CD8-positive, alpha-beta memory T cell (primary cell): ENCODE measurements at regions not wholly inside any gene's neighbourhood (a gene's known extent, or its start where the extent isn't known, plus 50 kb on each side); places are given as distances from the start of the nearest gene placed in this dataset.

ENCODE experiments used
- CTCF ChIA-PET: fragments of 350-600 bp; sonication (Branson Sonifier 250); formaldehyde crosslinking; loops from one replicate; lab custom pipeline; 2021; ENCODE audit warnings: antibody characterized with exemption; lab: Charles Lee
- POLR2A ChIA-PET: fragments of 350-600 bp; sonication (Branson Sonifier 250); formaldehyde crosslinking; loops from one replicate; lab custom pipeline; 2021; ENCODE audit warnings: antibody characterized with exemption; lab: Charles Lee
- DNase-seq, 5 donors: peaks; one replicate each; pipeline versions ENCODE4 v3.0.0 to v3.0.0-alpha.2; 2020 to 2022; ENCODE audit warnings: mixed read lengths in 1 of 5
- H3K27ac ChIP-seq: one replicate; pipeline ENCODE4 v1.7.0; 2013; ENCODE audit warnings: low read depth, mild to moderate bottlenecking, low read length, moderate library complexity
- H3K27me3 ChIP-seq: 2 replicates; pipeline ENCODE4 v1.7.0; 2013; ENCODE audit warnings: low read length, mild to moderate bottlenecking; ENCODE audit not compliant: insufficient read depth, poor library complexity, severe bottlenecking
- H3K36me3 ChIP-seq: 2 replicates; pipeline ENCODE4 v1.7.0; 2013; ENCODE audit warnings: mild to moderate bottlenecking, low read length, moderate library complexity; ENCODE audit not compliant: insufficient read depth
- H3K4me1 ChIP-seq: 2 replicates; pipeline ENCODE4 v1.7.0; 2013; ENCODE audit warnings: mild to moderate bottlenecking, low read length, moderate library complexity; ENCODE audit not compliant: insufficient read depth
- H3K4me3 ChIP-seq: 2 replicates; pipeline ENCODE4 v1.7.0; 2013; ENCODE audit warnings: mild to moderate bottlenecking, low read length
- H3K9me3 ChIP-seq: 2 replicates; pipeline ENCODE4 v1.7.0; 2013; ENCODE audit warnings: mild to moderate bottlenecking, low read length
- H3K27ac Mint-ChIP-seq, 8 donors: one replicate each; pipeline ENCODE4 v1.8.0; 2020 to 2021; ENCODE audit warnings: mixed read lengths in 8 of 8, mild to moderate bottlenecking in 6 of 8, inconsistent platforms in 3 of 8, moderate library complexity in 3 of 8
- H3K27me3 Mint-ChIP-seq, 2 donors: one replicate each; pipeline ENCODE4 v1.8.0; 2020 to 2021; ENCODE audit warnings: mixed read lengths in 2 of 2, mild to moderate bottlenecking in 1 of 2, moderate library complexity in 1 of 2
- H3K36me3 Mint-ChIP-seq, 3 donors: one replicate each; pipeline ENCODE4 v1.8.0; 2020 to 2021; ENCODE audit warnings: mixed read lengths in 3 of 3, inconsistent platforms in 1 of 3, mild to moderate bottlenecking in 1 of 3
- H3K4me1 Mint-ChIP-seq, 3 donors: one replicate each; pipeline ENCODE4 v1.8.0; 2020 to 2021; ENCODE audit warnings: mixed read lengths in 3 of 3, inconsistent platforms in 1 of 3, mild to moderate bottlenecking in 1 of 3
- H3K4me3 Mint-ChIP-seq, 7 donors: one replicate each; pipeline ENCODE4 v1.8.0; 2020 to 2021; ENCODE audit warnings: mixed read lengths in 7 of 7, mild to moderate bottlenecking in 6 of 7, moderate library complexity in 4 of 7, inconsistent platforms in 2 of 7
- H3K9me3 Mint-ChIP-seq, 5 donors: one replicate each; pipeline ENCODE4 v1.8.0; 2020 to 2022; ENCODE audit warnings: mixed read lengths in 5 of 5, mild to moderate bottlenecking in 3 of 5, moderate library complexity in 2 of 5, inconsistent platforms in 1 of 5

GRCh38 chr3:95177096-95177495, 1114.2 kb downstream of the NSUN3 start:
- Mint-ChIP-seq H3K27ac (no peak overlapping the region), H3K9me3 (peaks cover 0 to 24% (median 8%) of the 10 kb centered on the region in 5 donors), H3K4me1 (no peaks in the 10 kb centered on the region), H3K36me3 (no peaks in the 10 kb centered on the region), H3K27me3 (no peaks in the 10 kb centered on the region), H3K4me3 (no peak overlapping the region)
- Histone ChIP-seq H3K27me3 (no peaks in the 10 kb centered on the region), H3K9me3 (no peaks in the 10 kb centered on the region), H3K27ac (no peak overlapping the region), H3K36me3 (no peaks in the 10 kb centered on the region), H3K4me3 (no peak overlapping the region), H3K4me1 (no peaks in the 10 kb centered on the region)
- DNase-seq: no peak
- CTCF ChIA-PET: no interaction called here
- POLR2A ChIA-PET: no interaction called here

GRCh38 chr3:95184038-95184437, 1121.2 kb downstream of the NSUN3 start:
- Histone ChIP-seq H3K36me3 (no peaks in the 10 kb centered on the region), H3K27ac (no peak overlapping the region), H3K9me3 (no peaks in the 10 kb centered on the region), H3K4me3 (no peak overlapping the region), H3K27me3 (no peaks in the 10 kb centered on the region), H3K4me1 (no peaks in the 10 kb centered on the region)
- no peak overlapping the region for H3K4me3 Mint-ChIP-seq
- peaks cover 5 to 25% (median 10%) of the 10 kb centered on the region in 5 donors for H3K9me3 Mint-ChIP-seq
- no peaks in the 10 kb centered on the region for H3K4me1 Mint-ChIP-seq
- peaks cover 0 to 3% (median 0%) of the 10 kb centered on the region in 3 donors for H3K36me3 Mint-ChIP-seq
- ChIA-PET CTCF (no interaction called here), POLR2A (no interaction called here)
- H3K27ac Mint-ChIP-seq: no peak overlapping the region
- H3K27me3 Mint-ChIP-seq: no peaks in the 10 kb centered on the region
- peak in 1 of 5 donors; percentile 26 for DNase-seq

- H3K27me3 Mint-ChIP-seq: no peaks in the 10 kb centered on the region
- H3K9me3 Mint-ChIP-seq: peaks cover 0 to 12% (median 1%) of the 10 kb centered on the region in 5 donors
- no peaks in the 10 kb centered on the region for H3K9me3 ChIP-seq
- ChIA-PET CTCF (no interaction called here), POLR2A (no interaction called here)
- no peak overlapping the region for H3K27ac Mint-ChIP-seq
- no peaks in the 10 kb centered on the region for H3K36me3 Mint-ChIP-seq
- no peak overlapping the region for H3K4me3 Mint-ChIP-seq
- no peak overlapping the region for H3K27ac ChIP-seq
- H3K27me3 ChIP-seq: no peaks in the 10 kb centered on the region
- no peaks in the 10 kb centered on the region for H3K4me1 ChIP-seq
- no peaks in the 10 kb centered on the region for H3K4me1 Mint-ChIP-seq
- DNase-seq: no peak
- H3K36me3 ChIP-seq: no peaks in the 10 kb centered on the region
- no peak overlapping the region for H3K4me3 ChIP-seq
Measured at GRCh38 chr3:95189348-95189747, 1126.5 kb downstream of the NSUN3 start.

GRCh38 chr3:95197661-95198060, 1134.8 kb downstream of the NSUN3 start:
- POLR2A ChIA-PET: no interaction called here
- Histone ChIP-seq H3K4me1 (no peaks in the 10 kb centered on the region), H3K36me3 (no peaks in the 10 kb centered on the region), H3K4me3 (no peak overlapping the region), H3K27ac (no peak overlapping the region), H3K27me3 (no peaks in the 10 kb centered on the region), H3K9me3 (no peaks in the 10 kb centered on the region)
- Mint-ChIP-seq H3K4me3 (no peak overlapping the region), H3K36me3 (no peaks in the 10 kb centered on the region), H3K27me3 (no peaks in the 10 kb centered on the region), H3K27ac (no peak overlapping the region), H3K9me3 (peaks cover 0 to 9% (median 4%) of the 10 kb centered on the region in 5 donors), H3K4me1 (no peaks in the 10 kb centered on the region)
- CTCF ChIA-PET: no interaction called here
- DNase-seq: no peak

- H3K9me3 Mint-ChIP-seq: peaks cover 6 to 13% (median 9%) of the 10 kb centered on the region in 5 donors
- no peak overlapping the region for H3K4me3 Mint-ChIP-seq
- no peak overlapping the region for H3K27ac Mint-ChIP-seq
- peaks cover 0 to 2% (median 0%) of the 10 kb centered on the region in 3 donors for H3K36me3 Mint-ChIP-seq
- Histone ChIP-seq H3K9me3 (no peaks in the 10 kb centered on the region), H3K4me3 (no peak overlapping the region), H3K27me3 (no peaks in the 10 kb centered on the region), H3K4me1 (no peaks in the 10 kb centered on the region), H3K36me3 (no peaks in the 10 kb centered on the region), H3K27ac (no peak overlapping the region)
- no peak for DNase-seq
- POLR2A ChIA-PET: no interaction called here
- no peaks in the 10 kb centered on the region for H3K27me3 Mint-ChIP-seq
- no peaks in the 10 kb centered on the region for H3K4me1 Mint-ChIP-seq
- CTCF ChIA-PET: no interaction called here
Measured at GRCh38 chr3:95200384-95200783, 1137.5 kb downstream of the NSUN3 start.

GRCh38 chr3:95210878-95211277, 1148.0 kb downstream of the NSUN3 start:
- no peaks in the 10 kb centered on the region for H3K27me3 Mint-ChIP-seq
- no peak overlapping the region for H3K27ac Mint-ChIP-seq
- H3K9me3 ChIP-seq: no peaks in the 10 kb centered on the region
- no peaks in the 10 kb centered on the region for H3K27me3 ChIP-seq
- H3K4me1 ChIP-seq: no peaks in the 10 kb centered on the region
- H3K4me3 ChIP-seq: no peak overlapping the region
- POLR2A ChIA-PET: no interaction called here
- H3K4me1 Mint-ChIP-seq: no peaks in the 10 kb centered on the region
- CTCF ChIA-PET: no interaction called here
- H3K4me3 Mint-ChIP-seq: no peak overlapping the region
- H3K36me3 ChIP-seq: no peaks in the 10 kb centered on the region
- DNase-seq: no peak
- no peak overlapping the region for H3K27ac ChIP-seq
- H3K9me3 Mint-ChIP-seq: peaks cover 0 to 20% (median 7%) of the 10 kb centered on the region in 5 donors
- H3K36me3 Mint-ChIP-seq: no peaks in the 10 kb centered on the region

GRCh38 chr3:95212117-95212516, 1149.3 kb downstream of the NSUN3 start:
- Mint-ChIP-seq H3K27ac (no peak overlapping the region), H3K27me3 (no peaks in the 10 kb centered on the region), H3K36me3 (no peaks in the 10 kb centered on the region), H3K4me1 (no peaks in the 10 kb centered on the region), H3K9me3 (peaks cover 0 to 27% (median 7%) of the 10 kb centered on the region in 5 donors), H3K4me3 (no peak overlapping the region)
- CTCF ChIA-PET: no interaction called here
- Histone ChIP-seq H3K27ac (no peak overlapping the region), H3K36me3 (no peaks in the 10 kb centered on the region), H3K27me3 (no peaks in the 10 kb centered on the region), H3K9me3 (no peaks in the 10 kb centered on the region), H3K4me1 (no peaks in the 10 kb centered on the region), H3K4me3 (no peak overlapping the region)
- POLR2A ChIA-PET: no interaction called here
- no peak for DNase-seq

- no peaks in the 10 kb centered on the region for H3K36me3 Mint-ChIP-seq
- Histone ChIP-seq H3K27me3 (no peaks in the 10 kb centered on the region), H3K4me3 (no peak overlapping the region), H3K4me1 (no peaks in the 10 kb centered on the region), H3K27ac (no peak overlapping the region), H3K36me3 (no peaks in the 10 kb centered on the region), H3K9me3 (no peaks in the 10 kb centered on the region)
- no peak overlapping the region for H3K27ac Mint-ChIP-seq
- no peaks in the 10 kb centered on the region for H3K27me3 Mint-ChIP-seq
- POLR2A ChIA-PET: no interaction called here
- CTCF ChIA-PET: no interaction called here
- H3K4me3 Mint-ChIP-seq: no peak overlapping the region
- H3K4me1 Mint-ChIP-seq: no peaks in the 10 kb centered on the region
- no peak for DNase-seq
- peaks cover 0 to 39% (median 8%) of the 10 kb centered on the region in 5 donors for H3K9me3 Mint-ChIP-seq
Measured at GRCh38 chr3:95215437-95215957, 1152.6 kb downstream of the NSUN3 start.
